ENCODE measurements at regions not wholly inside any gene's neighbourhood (a gene's known extent, or its start where the extent isn't known, plus 50 kb on each side); places are given as distances from the start of the nearest gene placed in this dataset.

- H3K4me3 ChIP-seq (ENCODE audit: low read depth, low read length): no peak overlapping the region
- ChIA-PET CTCF (no interaction called here), POLR2A (no interaction called here)
- no peak for TF ChIP-seq CTCF (IDR thresholded peaks at IDR 0.05; ENCODE audit: insufficient read depth, low read length, missing control alignments)
- DNase-seq (ENCODE audit: low read depth, low spot score): no peak
Measured at GRCh38 chr14:66041582-66041981, 444.6 kb upstream of the CCDC196 start.

- no peak for TF ChIP-seq CTCF (IDR thresholded peaks at IDR 0.05; ENCODE audit: insufficient read depth, low read length, missing control alignments)
- no peak overlapping the region for H3K4me3 ChIP-seq (ENCODE audit: low read depth, low read length)
- no peak for DNase-seq (ENCODE audit: low read depth, low spot score)
- ChIA-PET POLR2A (no interaction called here), CTCF (no interaction called here)
Measured at GRCh38 chr14:66043921-66044320, 442.2 kb upstream of the CCDC196 start.

GRCh38 chr14:66045572-66046021, 440.6 kb upstream of the CCDC196 start:
- H3K4me3 ChIP-seq (ENCODE audit: low read depth, low read length): no peak overlapping the region
- POLR2A ChIA-PET: no interaction called here
- no peak for DNase-seq (ENCODE audit: low read depth, low spot score)
- CTCF ChIA-PET: interaction anchor here (1.1 kb wide), 1 partner anchor 25 kb away, joined by 3 read pairs; no protein-coding TSS in a partner anchor
- no peak for TF ChIP-seq CTCF (IDR thresholded peaks at IDR 0.05; ENCODE audit: insufficient read depth, low read length, missing control alignments)

GRCh38 chr14:66046035-66046434, 440.1 kb upstream of the CCDC196 start:
- no peak for TF ChIP-seq CTCF (IDR thresholded peaks at IDR 0.05; ENCODE audit: insufficient read depth, low read length, missing control alignments)
- DNase-seq (ENCODE audit: low read depth, low spot score): no peak
- no peak overlapping the region for H3K4me3 ChIP-seq (ENCODE audit: low read depth, low read length)
- ChIA-PET POLR2A (no interaction called here), CTCF (interaction anchor here (1.1 kb wide), 1 partner anchor 25 kb away, joined by 3 read pairs; no protein-coding TSS in a partner anchor)

- TF ChIP-seq CTCF (IDR thresholded peaks at IDR 0.05; ENCODE audit: insufficient read depth, low read length, missing control alignments): no peak
- no peak for DNase-seq (ENCODE audit: low read depth, low spot score)
- no peak overlapping the region for H3K4me3 ChIP-seq (ENCODE audit: low read depth, low read length)
- POLR2A ChIA-PET: no interaction called here
- CTCF ChIA-PET: no interaction called here
Measured at GRCh38 chr14:66046591-66046990, 439.6 kb upstream of the CCDC196 start.

GRCh38 chr14:66056268-66056907, 429.8 kb upstream of the CCDC196 start:
- no peak for DNase-seq (ENCODE audit: low read depth, low spot score)

More at GRCh38 chr14:66056268-66056907, 429.8 kb upstream of the CCDC196 start:
- CTCF ChIA-PET: interaction anchor here (1.0 kb wide), 1 partner anchor 13 kb away, joined by 5 read pairs; no protein-coding TSS in a partner anchor
- TF ChIP-seq CTCF (IDR thresholded peaks at IDR 0.05; ENCODE audit: insufficient read depth, low read length, missing control alignments): no peak
- no peak overlapping the region for H3K4me3 ChIP-seq (ENCODE audit: low read depth, low read length)
- POLR2A ChIA-PET: no interaction called here

All from AG04449 (cell line).